ENCODE measurements at regions not wholly inside any gene's neighbourhood (a gene's known extent, or its start where the extent isn't known, plus 50 kb on each side); places are given as distances from the start of the nearest gene placed in this dataset.
"Not testable (repeated sequence)": the region's sequence is repeated elsewhere in the genome, so short reads cannot be mapped to it uniquely, and the experiment has no call there.

- in situ Hi-C loops (cut with HindIII; ENCODE audit: low pct_ligation_motif_present, low pct_unique_long_range_greater_than_20kb, low sequenced_read_pairs) = no loop called here
- no peak for DNase-seq
Measured at GRCh38 chr5:111930905-111931461, 174.0 kb upstream of the NREP start.

- no peak for DNase-seq
- in situ Hi-C loops (cut with HindIII; ENCODE audit: low pct_ligation_motif_present, low pct_unique_long_range_greater_than_20kb, low sequenced_read_pairs) = no loop called here
Measured at GRCh38 chr5:111930449-111930848, 173.5 kb upstream of the NREP start.

GRCh38 chr5:111929867-111930266, 172.9 kb upstream of the NREP start:
- no peak for DNase-seq

GRCh38 chr5:111929261-111929660, 172.3 kb upstream of the NREP start:
- no peak for DNase-seq
- in situ Hi-C loops (cut with HindIII; ENCODE audit: low pct_ligation_motif_present, low pct_unique_long_range_greater_than_20kb, low sequenced_read_pairs) = no loop called here

More at GRCh38 chr5:111929867-111930266, 172.9 kb upstream of the NREP start:
- in situ Hi-C loops (cut with HindIII; ENCODE audit: low pct_ligation_motif_present, low pct_unique_long_range_greater_than_20kb, low sequenced_read_pairs) = no loop called here

- in situ Hi-C loops (cut with HindIII; ENCODE audit: low pct_ligation_motif_present, low pct_unique_long_range_greater_than_20kb, low sequenced_read_pairs) = no loop called here
- DNase-seq = no peak
Measured at GRCh38 chr5:111928511-111928910, 171.5 kb upstream of the NREP start.

- no peak for DNase-seq
- in situ Hi-C loops (cut with HindIII; ENCODE audit: low pct_ligation_motif_present, low pct_unique_long_range_greater_than_20kb, low sequenced_read_pairs) = no loop called here
Measured at GRCh38 chr5:111927191-111927590, 170.2 kb upstream of the NREP start.

GRCh38 chr5:111926026-111926425, 169.0 kb upstream of the NREP start:
- in situ Hi-C loops (cut with HindIII; ENCODE audit: low pct_ligation_motif_present, low pct_unique_long_range_greater_than_20kb, low sequenced_read_pairs) = no loop called here
- no peak for DNase-seq

GRCh38 chr5:111922344-111922743, 165.3 kb upstream of the NREP start:
- in situ Hi-C loops (cut with HindIII; ENCODE audit: low pct_ligation_motif_present, low pct_unique_long_range_greater_than_20kb, low sequenced_read_pairs) = no loop called here

GRCh38 chr5:111921691-111922090, 164.7 kb upstream of the NREP start:
- in situ Hi-C loops (cut with HindIII; ENCODE audit: low pct_ligation_motif_present, low pct_unique_long_range_greater_than_20kb, low sequenced_read_pairs); DNase-seq: not testable (repeated sequence)

More at GRCh38 chr5:111922344-111922743, 165.3 kb upstream of the NREP start:
- DNase-seq = no peak

GRCh38 chr5:111914966-111915636, 158.1 kb upstream of the NREP start:
- no peak for DNase-seq

GRCh38 chr5:111902436-111902835, 145.4 kb upstream of the NREP start:
- no peak for DNase-seq
- in situ Hi-C loops (cut with HindIII; ENCODE audit: low pct_ligation_motif_present, low pct_unique_long_range_greater_than_20kb, low sequenced_read_pairs) = no loop called here

More at GRCh38 chr5:111914966-111915636, 158.1 kb upstream of the NREP start:
- in situ Hi-C loops (cut with HindIII; ENCODE audit: low pct_ligation_motif_present, low pct_unique_long_range_greater_than_20kb, low sequenced_read_pairs) = no loop called here

- DNase-seq = no peak
Measured at GRCh38 chr5:111901296-111901695, 144.3 kb upstream of the NREP start.

GRCh38 chr5:111892949-111893348, 136.0 kb upstream of the NREP start:
- DNase-seq = no peak
- in situ Hi-C loops (cut with HindIII; ENCODE audit: low pct_ligation_motif_present, low pct_unique_long_range_greater_than_20kb, low sequenced_read_pairs) = no loop called here

More at GRCh38 chr5:111901296-111901695, 144.3 kb upstream of the NREP start:
- in situ Hi-C loops (cut with HindIII; ENCODE audit: low pct_ligation_motif_present, low pct_unique_long_range_greater_than_20kb, low sequenced_read_pairs) = no loop called here

- no peak for DNase-seq
- in situ Hi-C loops (cut with HindIII; ENCODE audit: low pct_ligation_motif_present, low pct_unique_long_range_greater_than_20kb, low sequenced_read_pairs) = no loop called here
Measured at GRCh38 chr5:111887706-111888105, 130.7 kb upstream of the NREP start.

GRCh38 chr5:111869681-111870080, 112.7 kb upstream of the NREP start:
- in situ Hi-C loops (cut with HindIII; ENCODE audit: low pct_ligation_motif_present, low pct_unique_long_range_greater_than_20kb, low sequenced_read_pairs) = no loop called here

GRCh38 chr5:111865356-111865755, 108.4 kb upstream of the NREP start:
- in situ Hi-C loops (cut with HindIII; ENCODE audit: low pct_ligation_motif_present, low pct_unique_long_range_greater_than_20kb, low sequenced_read_pairs) = no loop called here
- no peak for DNase-seq

More at GRCh38 chr5:111869681-111870080, 112.7 kb upstream of the NREP start:
- DNase-seq = no peak

GRCh38 chr5:111863801-111864200, 106.8 kb upstream of the NREP start:
- no peak for DNase-seq
- in situ Hi-C loops (cut with HindIII; ENCODE audit: low pct_ligation_motif_present, low pct_unique_long_range_greater_than_20kb, low sequenced_read_pairs) = no loop called here

GRCh38 chr5:111859533-111860270, 102.7 kb upstream of the NREP start:
- no peak for DNase-seq

GRCh38 chr5:111859031-111859430, 102.0 kb upstream of the NREP start:
- no peak for DNase-seq

More at GRCh38 chr5:111859533-111860270, 102.7 kb upstream of the NREP start:
- in situ Hi-C loops (cut with HindIII; ENCODE audit: low pct_ligation_motif_present, low pct_unique_long_range_greater_than_20kb, low sequenced_read_pairs) = no loop called here

More at GRCh38 chr5:111859031-111859430, 102.0 kb upstream of the NREP start:
- in situ Hi-C loops (cut with HindIII; ENCODE audit: low pct_ligation_motif_present, low pct_unique_long_range_greater_than_20kb, low sequenced_read_pairs) = no loop called here

All from ACHN (cell line).